Kidney (tissue), 13 donors: ENCODE measurements at regions not wholly inside any gene's neighbourhood (a gene's known extent, or its start where the extent isn't known, plus 50 kb on each side); places are given as distances from the start of the nearest gene placed in this dataset.

ENCODE experiments used
- DNase-seq, 5 donors: peaks; one replicate each; pipeline ENCODE4 v3.0.0-alpha.2; 2013 to 2020
- FAIRE-seq: peaks from 2 replicates; lab custom pipeline; 2012; peaks lifted over from hg19 to GRCh38; lab: Jason Lieb, UNC
- H3K27ac ChIP-seq, 2 donors: one replicate each; pipeline ENCODE4 v1.7.0; 2013; ENCODE audit warnings: low read depth in 2 of 2, low read length in 2 of 2, inconsistent platforms in 1 of 2
- H3K27me3 ChIP-seq: one replicate; pipeline ENCODE4 v1.7.1; 2013; ENCODE audit warnings: low read length, inconsistent platforms; ENCODE audit not compliant: control insufficient read depth, insufficient read depth
- H3K36me3 ChIP-seq, 3 donors: one replicate each; pipeline versions ENCODE4 v1.7.0 to v1.7.1; 2013; ENCODE audit warnings: low read length in 3 of 3, control low read depth in 1 of 3, inconsistent platforms in 1 of 3; ENCODE audit not compliant: insufficient read depth in 3 of 3, control insufficient read depth in 2 of 3
- H3K4me1 ChIP-seq, 3 donors: one replicate each; pipeline versions ENCODE4 v1.7.0 to v1.7.1; 2013; ENCODE audit warnings: low read length in 3 of 3, inconsistent platforms in 1 of 3, low read depth in 1 of 3; ENCODE audit not compliant: control insufficient read depth in 2 of 3, insufficient read depth in 2 of 3
- H3K4me3 ChIP-seq, 3 donors: one replicate each; pipeline versions ENCODE4 v1.7.0 to v1.8.1; 2013; ENCODE audit warnings: low read length in 3 of 3, control low read depth in 1 of 3, inconsistent platforms in 1 of 3
- H3K9ac ChIP-seq, 3 donors: one replicate each; pipeline versions ENCODE4 v1.7.0 to v1.7.1; 2013; ENCODE audit warnings: low read length in 3 of 3, control low read depth in 1 of 3, inconsistent platforms in 1 of 3
- H3K9me3 ChIP-seq, 3 donors: one replicate each; pipeline versions ENCODE4 v1.7.0 to v1.7.1; 2013; ENCODE audit warnings: low read length in 3 of 3, control low read depth in 1 of 3, inconsistent platforms in 1 of 3; ENCODE audit not compliant: control insufficient read depth in 2 of 3, insufficient read depth in 1 of 3
- CTCF ChIP-seq: IDR thresholded peaks from 3 replicates; pipeline ENCODE4 v1.5.1; 2012; ENCODE audit warnings: mild to moderate bottlenecking, moderate library complexity, borderline replicate concordance; ENCODE audit not compliant: insufficient read depth; ENCODE audit errors: extremely low read depth
- intact Hi-C: fragments of 100-400 bp; cut with DNase I; formaldehyde crosslinking; loops from one replicate; pipeline ENCODE4 v1.11.1; 2022
- donor health status: control.
- donor health status: control.
- donor health status: control.
- donor health status: control.
- donor health status: control.
- donor health status: DM: yes; HTN: yes; CAD: no.
- donor health status: Normal renal cell carcinoma (clear cell type).

GRCh38 chr10:105702211-105702610 lies 1061.1 kb downstream of the SORCS3 start:
- no peak for TF ChIP-seq CTCF
- Histone ChIP-seq H3K9me3 (no peaks in the 10 kb centered on the region), H3K36me3 (no peaks in the 10 kb centered on the region), H3K9ac (no peak overlapping the region), H3K27ac (no peak overlapping the region), H3K4me1 (no peaks in the 10 kb centered on the region), H3K27me3 (no peaks in the 10 kb centered on the region), H3K4me3 (no peak overlapping the region)
- DNase-seq, result no peak
- FAIRE-seq, result no peak
- intact Hi-C loops, result no loop called here

- Histone ChIP-seq H3K9ac (no peak overlapping the region), H3K27ac (no peak overlapping the region), H3K27me3 (no peaks in the 10 kb centered on the region), H3K36me3 (no peaks in the 10 kb centered on the region), H3K9me3 (no peaks in the 10 kb centered on the region), H3K4me3 (no peak overlapping the region), H3K4me1 (no peaks in the 10 kb centered on the region)
- intact Hi-C loops, result no loop called here
- no peak for TF ChIP-seq CTCF
- FAIRE-seq (no peak), DNase-seq (no peak)
Observed at GRCh38 chr10:105700218-105700617, 1059.1 kb downstream of the SORCS3 start.

- Histone ChIP-seq H3K4me1 (no peaks in the 10 kb centered on the region), H3K27me3 (no peaks in the 10 kb centered on the region), H3K9ac (no peak overlapping the region), H3K4me3 (no peak overlapping the region), H3K9me3 (no peaks in the 10 kb centered on the region), H3K27ac (no peak overlapping the region), H3K36me3 (no peaks in the 10 kb centered on the region)
- no peak for TF ChIP-seq CTCF
- DNase-seq (no peak), FAIRE-seq (no peak)
- intact Hi-C loops, result no loop called here
Observed at GRCh38 chr10:105699504-105699903, 1058.4 kb downstream of the SORCS3 start.

- FAIRE-seq, result no peak
- intact Hi-C loops, result no loop called here
- no peaks in the 10 kb centered on the region for H3K36me3 ChIP-seq
- H3K27ac ChIP-seq, result no peak overlapping the region
- H3K4me3 ChIP-seq, result no peak overlapping the region
- no peaks in the 10 kb centered on the region for H3K4me1 ChIP-seq
- TF ChIP-seq CTCF, result no peak
- DNase-seq, result no peak
- no peak overlapping the region for H3K9ac ChIP-seq
- H3K9me3 ChIP-seq, result no peaks in the 10 kb centered on the region
- no peaks in the 10 kb centered on the region for H3K27me3 ChIP-seq
Observed at GRCh38 chr10:105698592-105698991, 1057.5 kb downstream of the SORCS3 start.
